Right renal cortex interstitium (tissue), 3 donors: ENCODE measurements at regions not wholly inside any gene's neighbourhood (a gene's known extent, or its start where the extent isn't known, plus 50 kb on each side); places are given as distances from the start of the nearest gene placed in this dataset.

Experiments
- DNase-seq, 3 donors: peaks; one replicate each; pipeline ENCODE4 v3.0.0-alpha.2; 2013; ENCODE audit warnings: low read depth in 3 of 3, low spot score in 2 of 3

- no peak for DNase-seq
Observed at GRCh38 chr1:37127254-37127748, 93.0 kb upstream of the GRIK3 start.

- DNase-seq = no peak
Observed at GRCh38 chr1:37128091-37128490, 93.8 kb upstream of the GRIK3 start.

GRCh38 chr1:37130221-37130948 lies 96.1 kb upstream of the GRIK3 start:
- DNase-seq = no peak

- no peak for DNase-seq
Observed at GRCh38 chr1:37131281-37131680, 97.0 kb upstream of the GRIK3 start.

- DNase-seq = no peak
Observed at GRCh38 chr1:37133276-37134145, 99.2 kb upstream of the GRIK3 start.

GRCh38 chr1:37134599-37134998 lies 100.3 kb upstream of the GRIK3 start:
- DNase-seq = no peak

GRCh38 chr1:37135032-37135431 lies 100.7 kb upstream of the GRIK3 start:
- no peak for DNase-seq

- no peak for DNase-seq
Observed at GRCh38 chr1:37137014-37137413, 102.7 kb upstream of the GRIK3 start.

GRCh38 chr1:37137601-37138000 lies 103.3 kb upstream of the GRIK3 start:
- DNase-seq = no peak

- no peak for DNase-seq
Observed at GRCh38 chr1:37143800-37144199, 109.5 kb upstream of the GRIK3 start.

- DNase-seq = no peak
Observed at GRCh38 chr1:37146071-37146470, 111.8 kb upstream of the GRIK3 start.

GRCh38 chr1:37147392-37147831 lies 113.1 kb upstream of the GRIK3 start:
- no peak for DNase-seq

- no peak for DNase-seq
Observed at GRCh38 chr1:37147906-37148305, 113.6 kb upstream of the GRIK3 start.

- no peak for DNase-seq
Observed at GRCh38 chr1:37148663-37149062, 114.3 kb upstream of the GRIK3 start.

GRCh38 chr1:37149296-37149695 lies 115.0 kb upstream of the GRIK3 start:
- DNase-seq = no peak

- DNase-seq = no peak
Observed at GRCh38 chr1:37150986-37151385, 116.7 kb upstream of the GRIK3 start.

- no peak for DNase-seq
Observed at GRCh38 chr1:37151789-37152188, 117.5 kb upstream of the GRIK3 start.

- no peak for DNase-seq
Observed at GRCh38 chr1:37152491-37152890, 118.2 kb upstream of the GRIK3 start.

GRCh38 chr1:37153116-37154100 lies 119.1 kb upstream of the GRIK3 start:
- DNase-seq = no peak

- no peak for DNase-seq
Observed at GRCh38 chr1:37156646-37157045, 122.3 kb upstream of the GRIK3 start.

- no peak for DNase-seq
Observed at GRCh38 chr1:37157634-37158033, 123.3 kb upstream of the GRIK3 start.
